Right lung (tissue), 2 donors: ENCODE measurements at regions not wholly inside any gene's neighbourhood (a gene's known extent, or its start where the extent isn't known, plus 50 kb on each side); places are given as distances from the start of the nearest gene placed in this dataset.
A peak's percentile ranks its signal among the peaks of the same experiment; 100 is the strongest.
"Not testable (repeated sequence)": the region's sequence is repeated elsewhere in the genome, so short reads cannot be mapped to it uniquely, and the experiment has no call there.

ENCODE experiments used
- DNase-seq, 2 donors: peaks; one replicate each; pipeline ENCODE4 v3.0.0-alpha.2; 2013

DNA sequence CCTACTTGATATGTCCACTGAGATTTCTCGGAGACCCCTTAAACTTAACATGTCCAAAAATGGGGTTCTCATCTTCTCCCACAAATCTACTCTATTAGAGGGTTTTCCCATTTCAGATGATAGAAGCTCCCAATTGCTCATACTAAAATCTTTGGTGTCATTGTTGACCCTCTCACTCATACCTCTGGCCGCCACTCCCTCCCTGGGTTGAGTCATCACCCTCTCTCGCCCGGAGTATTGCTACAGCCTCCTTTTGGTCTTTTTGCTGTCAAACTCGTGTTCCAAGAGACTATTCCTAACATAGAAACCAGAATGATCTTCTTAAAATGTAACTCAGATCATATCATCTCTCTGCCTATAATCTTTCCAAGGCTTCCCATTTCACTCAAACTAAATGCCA is 91.0 kb upstream of the GNAQ start:
- no peak for DNase-seq

DNA sequence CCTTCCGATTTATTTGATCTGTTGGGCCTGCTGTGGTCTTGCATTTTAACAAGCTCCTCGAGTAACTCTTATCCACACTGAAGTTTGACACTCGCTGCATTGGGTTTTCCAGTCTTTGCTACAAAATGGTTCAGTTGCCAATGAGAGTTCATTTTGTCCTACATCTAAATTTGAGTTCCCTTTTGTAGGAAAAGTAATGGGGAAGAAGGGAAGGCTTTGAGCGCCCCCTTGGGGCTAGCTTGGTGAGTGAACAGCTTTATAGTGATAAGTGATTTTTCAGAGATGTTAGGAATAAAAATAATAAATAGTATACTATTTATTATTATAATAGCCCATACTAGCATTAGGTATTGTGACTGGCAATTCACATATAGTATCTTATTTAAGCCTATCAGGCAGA is 89.9 kb upstream of the GNAQ start:
- DNase-seq, result peak; percentile 28 to 51

DNA sequence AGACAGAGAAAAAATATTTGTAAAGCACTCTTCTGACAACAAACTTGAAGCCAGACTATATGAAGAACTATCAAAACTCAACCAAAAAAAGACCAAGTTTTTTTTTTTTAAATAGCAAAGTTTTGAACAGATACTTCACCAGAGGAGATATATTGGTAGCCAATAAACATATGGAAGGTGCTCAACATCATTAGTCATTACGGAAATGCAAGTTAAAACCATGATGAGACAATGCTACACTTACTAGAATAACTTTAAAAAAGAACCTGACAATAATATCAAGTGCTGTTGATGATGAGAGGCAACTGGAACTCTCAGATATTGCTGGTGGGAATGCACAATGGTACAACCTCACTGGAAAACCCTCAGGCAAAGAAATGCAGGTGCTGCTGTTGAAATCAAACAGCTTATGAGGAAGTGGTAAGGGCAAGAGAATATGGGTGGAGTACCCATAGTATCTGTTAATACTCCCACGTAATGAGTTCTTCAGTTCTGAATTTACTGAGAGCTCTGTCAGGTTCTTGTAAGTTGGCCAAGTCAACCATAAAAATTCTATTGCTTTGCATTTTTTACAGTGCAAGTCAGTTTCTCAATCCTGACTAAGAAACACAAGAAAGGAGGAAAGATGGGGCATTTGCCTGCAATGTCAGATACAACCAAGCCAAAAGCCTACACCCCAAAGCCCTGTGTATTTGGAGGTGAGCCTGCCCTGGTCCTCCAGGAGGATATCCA is 87.3 kb upstream of the GNAQ start:
- no peak for DNase-seq

DNA sequence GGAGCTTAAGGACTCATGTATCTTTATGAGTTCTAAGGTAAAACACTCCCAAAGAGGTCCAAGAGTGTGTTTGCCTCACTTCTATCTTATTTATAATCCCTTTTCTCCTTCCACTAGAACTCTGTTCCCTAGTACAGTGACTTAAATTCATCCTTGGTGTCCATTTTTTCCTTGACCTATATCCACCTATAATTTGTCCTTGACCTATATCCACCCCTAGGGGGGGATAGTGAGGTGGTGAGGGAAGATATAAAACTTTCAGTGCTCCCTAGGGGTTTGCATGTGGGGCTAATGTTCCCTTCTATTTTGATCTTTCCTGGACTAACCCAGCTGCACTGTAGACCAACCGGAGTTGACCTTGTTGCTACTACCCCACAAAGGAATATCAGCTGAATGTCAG is 83.5 kb upstream of the GNAQ start:
- DNase-seq, result no peak

DNA sequence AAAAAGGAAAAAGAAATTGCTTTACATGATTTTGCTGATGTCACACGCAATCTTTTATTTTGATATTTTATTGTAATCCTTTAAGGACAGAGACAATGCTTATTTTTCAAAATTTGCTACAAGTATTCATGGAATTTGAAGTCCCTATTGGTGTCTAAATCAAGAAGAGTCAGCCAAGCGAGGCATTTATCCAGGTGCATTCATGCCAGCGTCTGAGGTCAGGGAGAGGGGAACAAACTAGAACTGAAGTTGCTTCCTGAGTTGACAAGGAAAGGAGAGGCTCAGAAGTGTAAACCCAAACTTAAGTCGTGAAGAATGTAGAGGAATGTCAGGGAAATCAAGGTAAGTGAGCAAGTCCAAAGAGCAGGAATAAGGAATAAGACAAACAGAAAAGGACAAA is 83.0 kb upstream of the GNAQ start:
- no peak for DNase-seq

DNA sequence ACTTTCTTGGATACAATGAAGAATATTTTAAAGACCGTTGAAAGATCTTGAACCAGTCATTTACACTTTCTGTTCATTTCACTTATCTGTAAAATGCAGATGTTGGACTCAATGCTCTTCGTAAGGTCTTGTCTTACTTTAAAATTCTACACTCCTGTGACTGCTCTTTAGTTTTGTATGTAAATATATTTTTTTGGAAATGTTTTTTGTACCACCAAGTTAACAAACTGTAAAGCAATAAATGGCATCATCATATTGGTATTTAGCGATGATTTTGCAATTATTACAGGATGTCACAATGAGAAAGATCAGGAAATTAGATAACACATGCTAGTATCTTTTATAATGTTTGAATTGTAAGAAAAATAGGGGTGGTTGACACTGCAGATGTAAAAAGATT is 80.8 kb upstream of the GNAQ start:
- no peak for DNase-seq

DNA sequence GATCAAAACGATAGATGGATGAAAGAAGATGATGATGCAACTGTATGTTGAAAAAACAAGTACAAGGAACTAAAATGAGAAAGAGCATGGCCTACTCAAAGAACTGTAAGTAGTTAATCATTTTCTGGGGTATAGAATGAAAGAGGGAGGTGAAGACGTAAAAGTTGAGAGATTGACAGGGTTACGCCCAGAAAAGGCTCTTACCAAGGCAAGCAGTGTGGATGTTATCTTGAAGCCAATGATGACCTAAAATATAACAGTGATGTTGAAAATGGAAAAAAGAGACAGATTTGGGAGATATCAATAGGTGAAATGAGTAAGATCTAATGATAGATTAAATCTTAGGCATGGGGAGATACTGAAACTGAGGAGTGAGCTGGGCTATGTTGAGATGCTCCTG is 80.4 kb upstream of the GNAQ start:
- DNase-seq, result no peak

DNA sequence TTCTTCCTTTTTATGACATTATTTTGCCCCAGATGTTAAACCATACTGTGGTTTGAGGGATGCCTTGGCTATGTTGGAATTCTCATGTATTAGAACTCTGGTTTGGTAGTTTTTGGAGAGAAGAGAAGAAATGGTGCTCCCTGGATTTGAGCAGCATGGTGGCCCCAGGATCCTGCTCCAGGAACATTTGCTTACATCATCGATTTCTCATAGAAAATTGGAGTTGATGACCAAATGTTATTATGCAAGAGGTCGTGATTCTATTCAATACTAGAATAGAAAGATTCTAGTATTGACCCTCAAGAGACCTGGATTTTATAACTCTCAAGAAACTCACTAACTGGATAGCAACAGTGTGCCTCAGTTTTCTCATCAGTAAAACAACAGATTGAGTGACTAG is 77.5 kb upstream of the GNAQ start:
- DNase-seq, result no peak

DNA sequence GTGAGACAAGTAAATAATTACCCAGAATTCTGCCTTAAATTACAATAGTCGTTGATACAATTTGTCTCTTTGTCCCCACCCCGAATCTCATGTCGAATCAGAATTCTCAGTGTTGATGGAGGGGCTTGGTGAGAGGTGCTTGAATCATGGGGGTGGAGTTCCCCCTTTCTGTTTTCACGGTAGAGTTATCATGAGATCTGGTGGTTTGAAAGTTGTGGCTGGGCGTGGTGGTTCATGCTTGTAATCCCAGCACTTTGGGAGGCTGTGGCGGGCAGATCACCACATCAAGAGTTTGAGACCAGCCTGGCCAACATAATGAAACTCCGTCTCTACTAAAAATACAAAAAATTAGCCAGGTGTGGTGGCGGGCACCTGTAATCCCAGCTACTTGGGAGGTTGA is 75.0 kb upstream of the GNAQ start:
- not testable (repeated sequence) for DNase-seq

DNA sequence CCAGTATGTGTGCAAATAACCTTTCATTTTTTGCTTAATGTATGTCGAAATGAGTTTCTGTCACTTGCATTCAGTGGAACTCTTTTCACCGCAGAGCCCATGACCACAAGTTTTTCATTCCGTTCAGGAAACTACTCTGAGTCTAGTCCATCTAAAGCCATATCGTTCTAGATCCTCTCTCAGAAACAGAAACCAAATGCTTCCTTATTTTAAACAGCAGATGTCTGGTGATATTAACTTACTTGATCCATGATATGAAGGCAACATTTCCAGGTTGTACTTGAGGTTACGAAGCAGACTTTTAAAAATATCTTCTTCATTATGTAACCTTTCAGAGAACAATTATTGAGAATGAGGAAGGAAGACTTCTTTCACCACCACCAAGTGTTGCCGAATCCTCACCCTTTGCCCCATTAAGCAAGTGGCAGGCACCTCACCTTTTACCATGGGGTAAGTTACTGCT is 72.4 kb upstream of the GNAQ start:
- DNase-seq, result no peak

DNA sequence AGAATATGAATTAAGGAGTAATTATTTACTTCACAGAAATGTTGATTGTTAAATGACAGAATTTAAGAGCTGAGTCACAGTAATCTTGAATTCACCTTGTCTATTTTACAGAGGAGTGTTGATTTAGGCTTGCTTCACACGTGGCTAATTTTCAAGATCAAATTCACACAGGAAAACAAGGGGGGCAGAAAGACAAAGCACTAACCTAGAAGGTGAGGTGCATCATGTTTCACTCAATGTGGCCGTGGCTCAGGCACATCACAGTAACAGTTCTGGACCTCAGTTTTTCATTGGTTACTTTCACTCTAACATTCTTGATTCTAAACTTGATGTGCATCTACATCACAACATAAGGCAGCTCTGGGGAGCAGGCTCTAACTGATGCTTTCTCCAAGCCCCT is 69.6 kb upstream of the GNAQ start:
- no peak for DNase-seq

DNA sequence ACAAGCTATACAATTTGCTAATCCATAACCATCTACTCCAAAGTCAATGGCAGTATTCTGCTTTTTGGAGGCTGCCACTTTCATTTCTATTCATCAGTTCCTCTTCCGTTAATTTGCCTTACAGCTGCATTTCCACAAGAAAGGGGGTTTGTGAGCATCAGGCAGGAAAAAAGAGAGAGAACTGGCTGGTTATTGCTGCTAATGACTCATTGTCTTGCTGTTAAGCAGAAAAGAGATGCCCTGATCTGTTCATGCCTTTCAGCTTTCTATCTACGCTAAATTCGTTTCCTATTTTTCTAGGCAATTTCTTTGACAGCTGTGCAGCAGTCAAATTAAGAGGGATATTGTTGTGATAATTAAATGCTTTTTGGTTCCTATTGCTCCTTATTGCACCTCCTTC is 65.9 kb upstream of the GNAQ start:
- no peak for DNase-seq

DNA sequence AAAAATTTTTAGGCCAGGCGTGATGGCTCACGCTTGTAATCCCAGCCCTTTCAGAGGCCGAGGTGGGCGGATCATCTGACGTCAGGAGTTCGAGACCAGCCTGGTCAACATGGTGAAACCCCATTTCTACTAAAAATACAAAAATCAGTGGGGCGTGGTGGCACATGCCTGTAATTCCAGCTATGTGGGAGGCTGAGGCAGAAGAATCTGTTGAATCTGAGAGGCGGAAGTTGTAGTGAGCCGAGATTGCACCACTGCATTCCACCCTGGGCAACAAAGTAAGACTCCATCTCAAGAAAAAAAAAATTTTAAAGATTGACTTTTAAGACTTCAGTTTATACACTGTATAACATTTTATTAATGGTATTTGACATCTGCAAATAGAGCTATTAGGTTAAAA is 60.1 kb upstream of the GNAQ start:
- DNase-seq, result no peak

DNA sequence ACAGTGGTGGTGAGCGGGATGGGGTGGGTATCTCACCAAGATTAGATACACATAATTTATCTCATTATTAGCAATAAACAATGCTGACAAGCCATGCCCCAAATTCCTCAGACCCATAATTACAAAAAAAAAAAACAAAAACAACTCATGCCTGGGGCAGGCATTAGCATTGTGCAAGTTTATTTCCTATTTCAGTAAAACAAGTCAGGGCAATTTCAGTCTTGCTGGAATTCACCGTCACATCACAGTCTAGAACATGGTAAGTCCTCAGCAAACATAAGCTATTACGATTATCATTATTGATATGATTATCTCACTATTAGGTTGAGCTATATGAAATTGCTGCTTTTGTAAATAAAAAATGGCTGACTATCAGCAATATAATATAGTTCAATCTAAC is 57.5 kb upstream of the GNAQ start:
- no peak for DNase-seq

DNA sequence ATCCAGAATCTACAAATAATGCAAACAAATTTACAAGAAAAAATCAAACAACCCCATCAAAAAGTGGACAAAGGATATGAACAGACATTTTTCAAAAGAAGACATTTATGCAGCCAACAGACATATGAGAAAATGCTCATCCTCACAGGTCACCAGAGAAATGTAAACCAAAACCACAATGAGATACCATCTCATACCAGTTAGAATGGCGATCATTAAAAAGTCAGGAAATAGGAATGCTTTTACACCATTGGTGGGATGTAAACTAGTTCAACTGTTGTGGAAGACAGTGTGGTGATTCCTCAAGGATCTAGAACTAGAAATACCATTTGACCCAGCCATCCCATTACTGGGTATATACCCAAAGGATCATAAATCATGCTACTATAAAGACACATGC is 56.6 kb upstream of the GNAQ start:
- DNase-seq, result not testable (repeated sequence)
